Adrenal gland (tissue), 9 donors: ENCODE measurements at regions not wholly inside any gene's neighbourhood (a gene's known extent, or its start where the extent isn't known, plus 50 kb on each side); places are given as distances from the start of the nearest gene placed in this dataset.

Experiments used
- DNase-seq, 7 donors: peaks; one replicate each; pipeline ENCODE4 v3.0.0-alpha.2; 2019 to 2020
- H3K27ac ChIP-seq, 5 donors: fragments of 200-600 bp; sonication (generic) in 4 of 5; 1 replicate in 3 of 5; 2 replicates in 2 of 5; pipeline versions ENCODE4 v1.5.1 to v1.8.0; 2016 to 2020; ENCODE audit warnings: mild to moderate bottlenecking in 1 of 5
- H3K27me3 ChIP-seq: fragments of 200-600 bp; 2 replicates; pipeline ENCODE4 v1.8.0; 2021
- H3K36me3 ChIP-seq, 2 donors: fragments of 200-600 bp; replicated peaks in 1 of 2; 1 replicate in 1 of 2; 2 replicates in 1 of 2; pipeline versions ENCODE4 v1.5.1 to v1.8.0; 2018 to 2022
- H3K4me1 ChIP-seq, 2 donors: fragments of 200-600 bp; replicated peaks in 1 of 2; 1 replicate in 1 of 2; 2 replicates in 1 of 2; pipeline versions ENCODE4 v1.5.1 to v1.8.0; 2018 to 2021
- H3K4me3 ChIP-seq, 4 donors: fragments of 200-600 bp; sonication (generic) in 3 of 4; one replicate each; pipeline ENCODE4 v1.5.1; 2016 to 2018
- H3K9me3 ChIP-seq, 3 donors: fragments of 200-600 bp; sonication (generic) in 1 of 3; replicated peaks in 1 of 3; 1 replicate in 2 of 3; 2 replicates in 1 of 3; pipeline versions ENCODE4 v1.5.1 to v1.8.0; 2016 to 2021
- POLR2A ChIP-seq, 2 donors: fragments of 450-650 bp; IDR thresholded peaks; one replicate each; pipeline ENCODE4 v1.6.1; 2017; ENCODE audit warnings: antibody characterized with exemption in 2 of 2, mild to moderate bottlenecking in 2 of 2, moderate library complexity in 1 of 2
- WGBS, 4 donors: extraction: QIAGEN DNeasy Blood & Tissue Kit in 2 of 4; methylation state at CpG; one replicate each; pipeline versions ENCODE4 v1.1.5 to v1.1.7; 2013 to 2017; 5-methylcytosine and 5-hydroxymethylcytosine counted together
- intact Hi-C, 2 donors: fragments of 100-400 bp; cut with DNase I; formaldehyde crosslinking; loops; one replicate each; pipeline versions ENCODE4 v1.14.1 to v1.15.0; 2022 to 2023
- TF ChIP-seq, protein P1 (sequence below), 6 experiments: fragments of 450-650 bp in 4 of 6; fragments of 200-600 bp in 2 of 6; sonication (generic) in 1 of 6; IDR thresholded peaks; 1 replicate in 5 of 6; 2 replicates in 1 of 6; pipeline versions ENCODE4 v1.5.1 to v1.8.0; 2016 to 2021; ENCODE audit warnings: antibody characterized with exemption in 6 of 6, mild to moderate bottlenecking in 2 of 6, moderate library complexity in 1 of 6
- donor health status: healthy with polysubstance abuse.
- donor health status: Bipolar disorder and iron deficiency.
- donor health status: DM: yes; HTN: yes; CAD: no.
- donor health status: DM: no; HTN: no; CAD: no.
- donor health status: DM: no; HTN: no; CAD: no.

- TF ChIP-seq, protein P1, sequence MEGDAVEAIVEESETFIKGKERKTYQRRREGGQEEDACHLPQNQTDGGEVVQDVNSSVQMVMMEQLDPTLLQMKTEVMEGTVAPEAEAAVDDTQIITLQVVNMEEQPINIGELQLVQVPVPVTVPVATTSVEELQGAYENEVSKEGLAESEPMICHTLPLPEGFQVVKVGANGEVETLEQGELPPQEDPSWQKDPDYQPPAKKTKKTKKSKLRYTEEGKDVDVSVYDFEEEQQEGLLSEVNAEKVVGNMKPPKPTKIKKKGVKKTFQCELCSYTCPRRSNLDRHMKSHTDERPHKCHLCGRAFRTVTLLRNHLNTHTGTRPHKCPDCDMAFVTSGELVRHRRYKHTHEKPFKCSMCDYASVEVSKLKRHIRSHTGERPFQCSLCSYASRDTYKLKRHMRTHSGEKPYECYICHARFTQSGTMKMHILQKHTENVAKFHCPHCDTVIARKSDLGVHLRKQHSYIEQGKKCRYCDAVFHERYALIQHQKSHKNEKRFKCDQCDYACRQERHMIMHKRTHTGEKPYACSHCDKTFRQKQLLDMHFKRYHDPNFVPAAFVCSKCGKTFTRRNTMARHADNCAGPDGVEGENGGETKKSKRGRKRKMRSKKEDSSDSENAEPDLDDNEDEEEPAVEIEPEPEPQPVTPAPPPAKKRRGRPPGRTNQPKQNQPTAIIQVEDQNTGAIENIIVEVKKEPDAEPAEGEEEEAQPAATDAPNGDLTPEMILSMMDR (IDR thresholded peaks at IDR 0.05): no peak
- no peaks in the 10 kb centered on the region for H3K9me3 ChIP-seq
- no peak overlapping the region for H3K27ac ChIP-seq
- H3K4me1 ChIP-seq: no peaks in the 10 kb centered on the region
- WGBS, 4 donors: 72 to 86% (median 82%) methylated on average over 2 of the region's 2 CpGs
- no peak overlapping the region for H3K4me3 ChIP-seq
- no peak for DNase-seq
- intact Hi-C loops: no loop called here
- no peaks in the 10 kb centered on the region for H3K27me3 ChIP-seq
- no peaks in the 10 kb centered on the region for H3K36me3 ChIP-seq
These were observed 502.9 kb downstream of the PDCD6IP start for GRCh38 chr3:34301313-34301712.

- intact Hi-C loops: no loop called here
- Histone ChIP-seq H3K27me3 (no peaks in the 10 kb centered on the region), H3K4me1 (no peaks in the 10 kb centered on the region), H3K36me3 (no peaks in the 10 kb centered on the region), H3K4me3 (no peak overlapping the region), H3K9me3 (no peaks in the 10 kb centered on the region), H3K27ac (no peak overlapping the region)
- TF ChIP-seq, protein P1 (IDR thresholded peaks at IDR 0.05): no peak
- no peak for TF ChIP-seq POLR2A (IDR thresholded peaks at IDR 0.05)
- DNase-seq: no peak
- 75 to 92% (median 83%) methylated on average over 6 of the region's 6 CpGs for WGBS, 4 donors
These were observed 506.8 kb downstream of the PDCD6IP start for GRCh38 chr3:34305266-34305665.

GRCh38 chr3:34312684-34313083 lies 514.3 kb downstream of the PDCD6IP start:
- TF ChIP-seq POLR2A (IDR thresholded peaks at IDR 0.05): no peak
- TF ChIP-seq, protein P1 (IDR thresholded peaks at IDR 0.05): no peak
- intact Hi-C loops: no loop called here
- Histone ChIP-seq H3K4me1 (no peaks in the 10 kb centered on the region), H3K4me3 (no peak overlapping the region), H3K36me3 (no peaks in the 10 kb centered on the region), H3K27me3 (no peaks in the 10 kb centered on the region), H3K9me3 (no peaks in the 10 kb centered on the region), H3K27ac (no peak overlapping the region)
- no peak for DNase-seq
- WGBS, 4 donors: 61 to 75% (median 67%) methylated on average over 5 of the region's 5 CpGs

DNA sequence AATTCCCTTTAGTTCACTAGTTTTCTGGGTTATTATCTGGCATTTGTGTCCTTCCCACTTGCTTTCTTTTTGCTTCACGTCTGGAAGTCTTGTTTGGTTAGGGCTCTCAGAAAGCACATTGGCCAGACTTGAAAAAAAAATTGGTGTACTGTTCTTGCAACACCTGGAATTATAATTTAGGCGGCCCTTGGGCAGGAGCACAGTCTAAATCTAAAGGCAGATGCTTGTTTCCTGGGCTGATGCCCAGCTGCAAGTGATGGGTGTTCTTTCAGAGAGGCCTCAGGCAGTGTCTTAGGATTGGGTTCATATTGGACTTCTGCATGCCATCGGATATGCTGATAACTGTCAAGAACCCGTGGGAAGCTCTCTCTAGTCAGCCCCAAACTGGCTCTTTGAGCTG lies 521.5 kb downstream of the PDCD6IP start:
- 63 to 73% (median 71%) methylated on average over 4 of the region's 4 CpGs for WGBS, 4 donors
- intact Hi-C loops: no loop called here
- no peak overlapping the region for H3K27ac ChIP-seq

More for the DNA sequence above, 521.5 kb downstream of the PDCD6IP start:
- no peaks in the 10 kb centered on the region for H3K9me3 ChIP-seq
- TF ChIP-seq, protein P1 (IDR thresholded peaks at IDR 0.05): no peak
- TF ChIP-seq POLR2A (IDR thresholded peaks at IDR 0.05): no peak
- no peak for DNase-seq
- H3K4me1 ChIP-seq: no peaks in the 10 kb centered on the region
- no peak overlapping the region for H3K4me3 ChIP-seq
- no peaks in the 10 kb centered on the region for H3K36me3 ChIP-seq
- no peaks in the 10 kb centered on the region for H3K27me3 ChIP-seq
